Fibroblast of lung (primary cell): ENCODE measurements at regions not wholly inside any gene's neighbourhood (a gene's known extent, or its start where the extent isn't known, plus 50 kb on each side); places are given as distances from the start of the nearest gene placed in this dataset.

Source experiments
- DNase-seq, 2 donors: peaks; one replicate each; pipeline versions ENCODE4 v3.0.0 to v3.0.0-alpha.2; 2010; ENCODE audit warnings: low read depth in 2 of 2
- H2AFZ ChIP-seq: 2 replicates; pipeline ENCODE4 v1.5.1; 2012; ENCODE audit warnings: low read length, control low read depth, inconsistent platforms
- H3K27ac ChIP-seq: 2 replicates; pipeline ENCODE4 v1.5.1; 2011; ENCODE audit warnings: low read length, control low read depth; ENCODE audit not compliant: insufficient read depth
- H3K27me3 ChIP-seq: 2 replicates; pipeline ENCODE4 v1.5.1; 2011; ENCODE audit warnings: mild to moderate bottlenecking, low read length; ENCODE audit not compliant: control insufficient read depth, insufficient read depth
- H3K36me3 ChIP-seq: 2 replicates; pipeline ENCODE4 v1.5.1; 2011; ENCODE audit warnings: low read length; ENCODE audit not compliant: control insufficient read depth, insufficient read depth
- H3K4me1 ChIP-seq: 2 replicates; pipeline ENCODE4 v1.5.1; 2011; ENCODE audit warnings: low read length; ENCODE audit not compliant: control insufficient read depth, insufficient read depth; ENCODE audit errors: extremely low read depth
- H3K4me2 ChIP-seq: 2 replicates; pipeline ENCODE4 v1.5.1; 2011; ENCODE audit warnings: low read length, control low read depth; ENCODE audit not compliant: insufficient read depth; ENCODE audit errors: extremely low read depth
- H3K4me3 ChIP-seq, 4 experiments: fragments of 200-600 bp in 1 of 4; sonication (generic) in 1 of 4; replicated peaks in 1 of 4; 2 replicates each; pipeline ENCODE4 v1.5.1; 2011 to 2016; ENCODE audit warnings: low read length in 4 of 4, low read depth in 3 of 4, mild to moderate bottlenecking in 3 of 4, control low read depth in 2 of 4, inconsistent platforms in 1 of 4, mixed read lengths in 1 of 4; ENCODE audit not compliant: insufficient read depth in 1 of 4; ENCODE audit errors: control extremely low read depth in 1 of 4
- H3K79me2 ChIP-seq: 2 replicates; pipeline ENCODE4 v1.5.1; 2012; ENCODE audit warnings: mild to moderate bottlenecking, low read length, inconsistent platforms; ENCODE audit not compliant: control insufficient read depth, insufficient read depth
- H3K9ac ChIP-seq: 2 replicates; pipeline ENCODE4 v1.5.1; 2011; ENCODE audit warnings: mild to moderate bottlenecking, low read length, control low read depth; ENCODE audit not compliant: insufficient read depth
- H3K9me3 ChIP-seq: 2 replicates; pipeline ENCODE4 v1.5.1; 2012; ENCODE audit warnings: low read depth, low read length; ENCODE audit not compliant: control insufficient read depth, insufficient read depth
- H4K20me1 ChIP-seq: 2 replicates; pipeline ENCODE4 v1.5.1; 2011; ENCODE audit warnings: low read length; ENCODE audit not compliant: control insufficient read depth, insufficient read depth; ENCODE audit errors: extremely low read depth
- EZH2 ChIP-seq: IDR thresholded peaks from 2 replicates; pipeline ENCODE4 v1.5.1; 2012; ENCODE audit warnings: low read length, control low read depth, mild to moderate bottlenecking; ENCODE audit errors: missing control alignments
- TF ChIP-seq, protein P1 (sequence below), 2 donors: IDR thresholded peaks in 1 of 2; conservative IDR thresholded peaks in 1 of 2; 1 replicate in 1 of 2; 2 replicates in 1 of 2; pipeline ENCODE4 v1.5.1; 2011 to 2012; ENCODE audit warnings: low read length in 2 of 2, control low read depth in 1 of 2, inconsistent platforms in 1 of 2, low read depth in 1 of 2, mild to moderate bottlenecking in 1 of 2

DNA sequence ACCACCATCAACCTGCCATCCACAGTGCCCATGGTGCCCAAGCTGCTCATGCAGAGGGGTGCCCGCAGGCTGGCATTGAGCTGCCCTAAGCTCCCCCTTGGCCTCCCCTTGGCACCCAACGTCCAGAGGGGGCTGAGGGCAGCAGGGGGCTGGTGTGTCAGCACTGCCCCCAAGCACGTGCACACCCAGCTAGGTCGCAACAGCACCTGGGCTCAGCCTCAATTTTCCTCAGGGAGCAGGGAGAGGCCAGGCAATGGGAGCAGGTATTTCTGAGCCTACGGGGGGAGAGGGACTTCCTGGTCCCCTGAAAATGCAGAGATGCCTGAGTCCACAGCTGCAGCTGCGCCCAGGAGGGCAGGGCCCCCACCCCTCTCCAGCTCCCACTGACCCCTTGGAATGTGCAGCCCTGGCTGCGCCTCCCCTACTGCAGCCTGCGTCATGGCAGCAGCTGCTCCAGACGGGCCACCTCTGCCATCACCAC is 204.2 kb downstream of the ANKRD60 start:
- Histone ChIP-seq H3K4me1 (no peaks in the 10 kb centered on the region), H2AFZ (no peak overlapping the region), H3K27me3 (no peaks in the 10 kb centered on the region), H3K9ac (no peak overlapping the region), H3K9me3 (no peaks in the 10 kb centered on the region), H3K4me2 (no peak overlapping the region), H3K36me3 (no peaks in the 10 kb centered on the region), H3K4me3 (no peak overlapping the region), H4K20me1 (no peaks in the 10 kb centered on the region), H3K79me2 (no peaks in the 10 kb centered on the region), H3K27ac (no peak overlapping the region)
- TF ChIP-seq EZH2, result no peak
- TF ChIP-seq, protein P1, sequence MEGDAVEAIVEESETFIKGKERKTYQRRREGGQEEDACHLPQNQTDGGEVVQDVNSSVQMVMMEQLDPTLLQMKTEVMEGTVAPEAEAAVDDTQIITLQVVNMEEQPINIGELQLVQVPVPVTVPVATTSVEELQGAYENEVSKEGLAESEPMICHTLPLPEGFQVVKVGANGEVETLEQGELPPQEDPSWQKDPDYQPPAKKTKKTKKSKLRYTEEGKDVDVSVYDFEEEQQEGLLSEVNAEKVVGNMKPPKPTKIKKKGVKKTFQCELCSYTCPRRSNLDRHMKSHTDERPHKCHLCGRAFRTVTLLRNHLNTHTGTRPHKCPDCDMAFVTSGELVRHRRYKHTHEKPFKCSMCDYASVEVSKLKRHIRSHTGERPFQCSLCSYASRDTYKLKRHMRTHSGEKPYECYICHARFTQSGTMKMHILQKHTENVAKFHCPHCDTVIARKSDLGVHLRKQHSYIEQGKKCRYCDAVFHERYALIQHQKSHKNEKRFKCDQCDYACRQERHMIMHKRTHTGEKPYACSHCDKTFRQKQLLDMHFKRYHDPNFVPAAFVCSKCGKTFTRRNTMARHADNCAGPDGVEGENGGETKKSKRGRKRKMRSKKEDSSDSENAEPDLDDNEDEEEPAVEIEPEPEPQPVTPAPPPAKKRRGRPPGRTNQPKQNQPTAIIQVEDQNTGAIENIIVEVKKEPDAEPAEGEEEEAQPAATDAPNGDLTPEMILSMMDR (conservative IDR thresholded peaks at IDR 0.05 in 1 of 2, IDR thresholded peaks at IDR 0.05 in 1 of 2; ENCODE audit: low read depth in 1 of 2, low read length in 2 of 2), result no peak
- DNase-seq, result no peak

DNA sequence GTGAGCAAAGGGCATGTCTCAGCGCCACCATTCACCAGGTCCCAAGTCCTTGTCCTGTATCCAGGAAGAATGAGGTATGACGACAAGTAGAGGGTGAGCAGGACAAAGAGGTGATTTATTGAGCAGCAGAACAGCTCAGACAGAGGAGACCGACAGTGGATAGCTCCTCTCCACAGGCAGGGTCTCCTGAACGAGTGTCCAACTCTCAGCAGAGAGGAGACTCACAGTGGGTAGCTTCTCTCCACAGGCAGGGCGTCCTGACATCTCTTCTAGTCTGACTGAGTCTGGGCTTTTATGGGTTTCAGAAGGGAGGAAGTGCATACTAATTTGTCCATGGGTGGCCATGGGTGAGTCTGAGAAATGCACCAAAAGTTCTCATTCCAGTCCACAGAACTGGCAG is 204.7 kb downstream of the ANKRD60 start:
- no peak overlapping the region for H2AFZ ChIP-seq
- H3K9me3 ChIP-seq, result no peaks in the 10 kb centered on the region
- H3K36me3 ChIP-seq, result no peaks in the 10 kb centered on the region
- H3K4me2 ChIP-seq, result no peak overlapping the region
- TF ChIP-seq, protein P1 (conservative IDR thresholded peaks at IDR 0.05 in 1 of 2, IDR thresholded peaks at IDR 0.05 in 1 of 2; ENCODE audit: low read depth in 1 of 2, low read length in 2 of 2), result no peak
- no peak for TF ChIP-seq EZH2
- no peaks in the 10 kb centered on the region for H3K27me3 ChIP-seq
- no peak overlapping the region for H3K4me3 ChIP-seq
- no peak overlapping the region for H3K27ac ChIP-seq
- H3K79me2 ChIP-seq, result no peaks in the 10 kb centered on the region
- no peaks in the 10 kb centered on the region for H4K20me1 ChIP-seq
- no peak for DNase-seq
- no peak overlapping the region for H3K9ac ChIP-seq
- no peaks in the 10 kb centered on the region for H3K4me1 ChIP-seq

DNA sequence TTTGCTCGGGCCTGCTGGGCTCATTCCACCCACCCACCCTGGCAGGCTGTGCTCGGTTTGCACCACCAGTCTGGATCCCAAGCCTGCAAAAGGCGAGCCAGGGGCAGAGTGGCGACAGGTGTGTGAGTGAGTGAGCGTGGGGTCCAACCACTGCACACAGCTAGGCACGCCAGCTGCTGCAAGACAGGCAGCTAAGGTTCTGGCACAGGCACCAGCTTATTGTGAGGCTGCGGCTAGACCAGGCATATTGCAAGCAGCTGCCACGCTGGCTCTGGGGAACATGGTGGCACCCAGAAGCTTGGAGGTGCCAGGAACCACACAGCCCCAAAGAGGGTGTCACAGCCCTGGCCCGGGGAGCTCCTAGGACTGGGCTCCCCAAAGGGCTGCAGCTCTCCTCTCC is 205.1 kb downstream of the ANKRD60 start:
- Histone ChIP-seq H3K9ac (no peak overlapping the region), H2AFZ (no peak overlapping the region), H3K36me3 (no peaks in the 10 kb centered on the region), H3K27ac (no peak overlapping the region), H3K4me1 (no peaks in the 10 kb centered on the region), H3K4me2 (no peak overlapping the region), H3K4me3 (no peak overlapping the region), H3K79me2 (no peaks in the 10 kb centered on the region), H4K20me1 (no peaks in the 10 kb centered on the region), H3K27me3 (no peaks in the 10 kb centered on the region), H3K9me3 (no peaks in the 10 kb centered on the region)
- TF ChIP-seq, protein P1 (conservative IDR thresholded peaks at IDR 0.05 in 1 of 2, IDR thresholded peaks at IDR 0.05 in 1 of 2; ENCODE audit: low read depth in 1 of 2, low read length in 2 of 2), result no peak
- TF ChIP-seq EZH2, result no peak
- DNase-seq, result no peak
